Hepatocyte (in vitro differentiated cells): ENCODE measurements at regions not wholly inside any gene's neighbourhood (a gene's known extent, or its start where the extent isn't known, plus 50 kb on each side); places are given as distances from the start of the nearest gene placed in this dataset.

Source experiments
- EZH2 ChIP-seq: fragments of 200-600 bp; sonication (generic); IDR thresholded peaks from 2 replicates; pipeline ENCODE4 v1.6.1; 2016; ENCODE audit warnings: antibody characterized with exemption, mild to moderate bottlenecking, borderline replicate concordance
- TF ChIP-seq, protein P1 (sequence below): fragments of 200-600 bp; sonication (generic); IDR thresholded peaks from 2 replicates; pipeline ENCODE4 v1.5.1; 2016; ENCODE audit warnings: antibody characterized with exemption, mild to moderate bottlenecking; ENCODE audit not compliant: poor library complexity

DNA sequence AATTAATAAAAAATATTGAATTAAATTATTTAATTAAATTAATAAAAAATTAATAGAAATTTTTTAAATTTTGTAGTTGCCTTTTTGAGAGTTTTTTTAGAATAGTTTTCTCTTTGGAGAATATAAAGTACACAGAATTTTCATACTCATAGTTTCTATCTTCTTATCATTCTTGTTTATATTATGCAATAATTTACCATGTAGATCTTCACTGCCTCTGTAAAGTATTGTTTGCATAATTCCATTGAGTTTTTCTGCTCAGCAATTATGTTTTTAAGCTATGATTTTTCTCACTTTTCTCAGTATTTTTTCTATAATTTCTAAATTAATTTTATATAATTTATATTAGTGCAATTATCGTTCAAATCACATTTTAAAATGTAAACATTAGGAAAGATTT lies 50.6 kb upstream of the OXA1L start:
- TF ChIP-seq, protein P1, sequence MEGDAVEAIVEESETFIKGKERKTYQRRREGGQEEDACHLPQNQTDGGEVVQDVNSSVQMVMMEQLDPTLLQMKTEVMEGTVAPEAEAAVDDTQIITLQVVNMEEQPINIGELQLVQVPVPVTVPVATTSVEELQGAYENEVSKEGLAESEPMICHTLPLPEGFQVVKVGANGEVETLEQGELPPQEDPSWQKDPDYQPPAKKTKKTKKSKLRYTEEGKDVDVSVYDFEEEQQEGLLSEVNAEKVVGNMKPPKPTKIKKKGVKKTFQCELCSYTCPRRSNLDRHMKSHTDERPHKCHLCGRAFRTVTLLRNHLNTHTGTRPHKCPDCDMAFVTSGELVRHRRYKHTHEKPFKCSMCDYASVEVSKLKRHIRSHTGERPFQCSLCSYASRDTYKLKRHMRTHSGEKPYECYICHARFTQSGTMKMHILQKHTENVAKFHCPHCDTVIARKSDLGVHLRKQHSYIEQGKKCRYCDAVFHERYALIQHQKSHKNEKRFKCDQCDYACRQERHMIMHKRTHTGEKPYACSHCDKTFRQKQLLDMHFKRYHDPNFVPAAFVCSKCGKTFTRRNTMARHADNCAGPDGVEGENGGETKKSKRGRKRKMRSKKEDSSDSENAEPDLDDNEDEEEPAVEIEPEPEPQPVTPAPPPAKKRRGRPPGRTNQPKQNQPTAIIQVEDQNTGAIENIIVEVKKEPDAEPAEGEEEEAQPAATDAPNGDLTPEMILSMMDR, result no peak
- TF ChIP-seq EZH2, result no peak
